Epidermal melanocyte (primary cell): ENCODE measurements at regions not wholly inside any gene's neighbourhood (a gene's known extent, or its start where the extent isn't known, plus 50 kb on each side); places are given as distances from the start of the nearest gene placed in this dataset.
"Not testable (repeated sequence)": the region's sequence is repeated elsewhere in the genome, so short reads cannot be mapped to it uniquely, and the experiment has no call there.

Experiments used
- DNase-seq: peaks from one replicate; pipeline ENCODE4 v3.0.0; 2011; ENCODE audit warnings: low spot score; ENCODE audit not compliant: insufficient read length

- no peak for DNase-seq
These were observed 162.2 kb upstream of the ANXA10 start for GRCh38 chr4:167930166-167930565.

- DNase-seq: no peak
These were observed 158.1 kb upstream of the ANXA10 start for GRCh38 chr4:167934216-167934615.

- no peak for DNase-seq
These were observed 152.3 kb upstream of the ANXA10 start for GRCh38 chr4:167939863-167940616.

GRCh38 chr4:167943872-167944505 lies 148.3 kb upstream of the ANXA10 start:
- DNase-seq: no peak

GRCh38 chr4:167944721-167945120 lies 147.6 kb upstream of the ANXA10 start:
- no peak for DNase-seq

GRCh38 chr4:167955006-167955405 lies 137.3 kb upstream of the ANXA10 start:
- no peak for DNase-seq

GRCh38 chr4:167956676-167957075 lies 135.7 kb upstream of the ANXA10 start:
- no peak for DNase-seq

GRCh38 chr4:167964766-167965373 lies 127.5 kb upstream of the ANXA10 start:
- DNase-seq: no peak

- no peak for DNase-seq
These were observed 126.2 kb upstream of the ANXA10 start for GRCh38 chr4:167966143-167966542.

GRCh38 chr4:167973513-167973912 lies 118.8 kb upstream of the ANXA10 start:
- DNase-seq: no peak

GRCh38 chr4:167985565-167985964 lies 106.8 kb upstream of the ANXA10 start:
- DNase-seq: no peak

- DNase-seq: no peak
These were observed 106.3 kb upstream of the ANXA10 start for GRCh38 chr4:167986044-167986443.

- DNase-seq: no peak
These were observed 105.1 kb upstream of the ANXA10 start for GRCh38 chr4:167987285-167987684.

GRCh38 chr4:167989815-167990214 lies 102.5 kb upstream of the ANXA10 start:
- DNase-seq: no peak

GRCh38 chr4:168008112-168008511 lies 84.2 kb upstream of the ANXA10 start:
- DNase-seq: not testable (repeated sequence)

- DNase-seq: no peak
These were observed 73.2 kb upstream of the ANXA10 start for GRCh38 chr4:168019019-168019651.

- no peak for DNase-seq
These were observed 72.4 kb upstream of the ANXA10 start for GRCh38 chr4:168019921-168020320.

GRCh38 chr4:168021666-168022065 lies 70.7 kb upstream of the ANXA10 start:
- no peak for DNase-seq

- no peak for DNase-seq
These were observed 63.8 kb upstream of the ANXA10 start for GRCh38 chr4:168028568-168028967.

GRCh38 chr4:168028970-168029597 lies 63.3 kb upstream of the ANXA10 start:
- DNase-seq: no peak

- DNase-seq: no peak
These were observed 54.7 kb upstream of the ANXA10 start for GRCh38 chr4:168037676-168038075.

- no peak for DNase-seq
These were observed 52.7 kb upstream of the ANXA10 start for GRCh38 chr4:168039593-168039992.
